Small intestine (tissue), 7 donors: ENCODE measurements at regions not wholly inside any gene's neighbourhood (a gene's known extent, or its start where the extent isn't known, plus 50 kb on each side); places are given as distances from the start of the nearest gene placed in this dataset.

ENCODE experiments used
- DNase-seq, 2 donors: peaks; one replicate each; pipeline versions ENCODE4 v3.0.0 to v3.0.0-alpha.2; 2013
- FAIRE-seq: peaks from 2 replicates; lab custom pipeline; 2012; peaks lifted over from hg19 to GRCh38; lab: Jason Lieb, UNC
- H3K27ac ChIP-seq, 3 donors: one replicate each; pipeline ENCODE4 v1.5.1; 2013; ENCODE audit warnings: low read length in 2 of 3, mild to moderate bottlenecking in 2 of 3, control low read depth in 1 of 3, inconsistent platforms in 1 of 3, low read depth in 1 of 3, moderate library complexity in 1 of 3
- H3K27me3 ChIP-seq, 3 donors: one replicate each; pipeline ENCODE4 v1.6.1; 2013; ENCODE audit warnings: low read length in 3 of 3, inconsistent platforms in 1 of 3; ENCODE audit not compliant: control insufficient read depth in 3 of 3, insufficient read depth in 3 of 3
- H3K36me3 ChIP-seq, 3 donors: one replicate each; pipeline ENCODE4 v1.6.1; 2013; ENCODE audit warnings: low read length in 3 of 3, inconsistent platforms in 1 of 3, low read depth in 1 of 3, mild to moderate bottlenecking in 1 of 3, moderate library complexity in 1 of 3; ENCODE audit not compliant: control insufficient read depth in 3 of 3, insufficient read depth in 2 of 3
- H3K4me1 ChIP-seq, 3 donors: one replicate each; pipeline ENCODE4 v1.6.1; 2013; ENCODE audit warnings: low read length in 2 of 3, inconsistent platforms in 1 of 3, low read depth in 1 of 3, mild to moderate bottlenecking in 1 of 3, moderate library complexity in 1 of 3; ENCODE audit not compliant: control insufficient read depth in 3 of 3, insufficient read depth in 2 of 3
- H3K4me3 ChIP-seq, 3 donors: one replicate each; pipeline ENCODE4 v1.5.1; 2013; ENCODE audit warnings: low read length in 3 of 3, control low read depth in 1 of 3, inconsistent platforms in 1 of 3, low read depth in 1 of 3, mild to moderate bottlenecking in 1 of 3, moderate library complexity in 1 of 3
- H3K9me3 ChIP-seq, 2 donors: one replicate each; pipeline ENCODE4 v1.6.1; 2013; ENCODE audit warnings: low read depth in 1 of 2, low read length in 1 of 2; ENCODE audit not compliant: control insufficient read depth in 2 of 2, insufficient read depth in 1 of 2
- WGBS, 3 donors: extraction: QIAGEN DNeasy Blood & Tissue Kit; methylation state at CpG; one replicate each; pipeline ENCODE4 v1.1.7; 2013; 5-methylcytosine and 5-hydroxymethylcytosine counted together
- donor health status: healthy with polysubstance abuse.
- donor health status: control.
- donor health status: control.
- donor health status: Bipolar disorder and iron deficiency.
- donor health status: healthy.

DNA sequence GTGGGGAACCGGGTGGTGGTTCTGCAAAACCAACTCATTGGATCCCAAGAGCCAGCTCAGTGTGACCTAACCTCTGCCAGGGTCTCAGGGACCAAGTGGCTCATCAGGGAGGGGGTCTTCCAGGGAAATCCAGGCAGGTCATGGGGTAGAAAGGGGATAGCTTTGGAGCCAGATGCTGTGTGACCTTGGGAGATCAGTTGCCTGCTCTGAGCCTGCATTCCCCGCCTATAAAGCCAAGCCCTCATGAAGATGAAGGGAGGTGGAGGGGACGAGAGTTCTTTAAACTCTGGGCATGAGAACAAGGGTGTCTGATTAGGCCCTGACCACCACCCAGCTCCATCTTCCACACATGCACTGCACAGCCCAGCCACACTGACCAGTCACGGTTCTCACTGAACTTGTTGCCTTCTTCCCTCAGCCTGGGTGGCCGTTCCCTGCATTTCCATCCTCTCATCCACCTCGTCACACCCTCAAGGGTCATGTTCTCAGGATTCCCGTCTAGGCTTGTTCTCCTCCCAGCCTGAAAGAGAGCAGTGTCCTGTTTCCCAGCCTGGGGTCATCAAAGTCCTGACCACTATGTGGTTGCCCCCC, 475.5 kb downstream of the TBC1D22A start:
- H3K36me3 ChIP-seq: no peaks in the 10 kb centered on the region
- H3K4me3 ChIP-seq: no peak overlapping the region
- 66 to 71% (median 69%) methylated on average over 7 of the region's 7 CpGs for WGBS, 3 donors
- DNase-seq (no peak), FAIRE-seq (no peak)
- H3K4me1 ChIP-seq: no peaks in the 10 kb centered on the region
- no peak overlapping the region for H3K27ac ChIP-seq
- no peaks in the 10 kb centered on the region for H3K27me3 ChIP-seq
- peaks cover 0 to 7% of the 10 kb centered on the region in 2 donors for H3K9me3 ChIP-seq

DNA sequence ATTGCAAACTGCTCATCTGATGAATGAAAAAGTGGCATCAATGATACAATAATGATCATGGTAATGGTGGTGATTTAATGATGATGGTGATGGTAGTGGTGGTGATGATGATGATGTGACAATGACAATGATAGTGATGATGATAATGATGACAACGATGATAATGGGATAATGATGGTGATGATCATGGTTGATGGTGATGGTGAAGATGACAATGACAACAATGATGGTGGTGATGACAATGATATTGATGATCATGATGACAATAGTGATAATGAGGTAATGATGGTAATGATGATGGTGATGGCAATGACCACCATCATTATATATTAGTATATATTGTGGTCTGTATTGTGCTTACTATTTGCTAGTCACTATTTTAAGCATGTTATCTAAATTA, 474.3 kb downstream of the TBC1D22A start:
- H3K4me3 ChIP-seq: no peak overlapping the region
- DNase-seq (no peak), FAIRE-seq (no peak)
- no peaks in the 10 kb centered on the region for H3K36me3 ChIP-seq
- H3K27ac ChIP-seq: no peak overlapping the region
- H3K9me3 ChIP-seq: peaks cover 0 to 11% of the 10 kb centered on the region in 2 donors
- H3K4me1 ChIP-seq: no peaks in the 10 kb centered on the region
- no peaks in the 10 kb centered on the region for H3K27me3 ChIP-seq
- 74 to 88% (median 86%) methylated on average over 1 of the region's 1 CpG for WGBS, 3 donors

GRCh38 chr22:47236161-47236560, 473.7 kb downstream of the TBC1D22A start:
- Histone ChIP-seq H3K9me3 (peaks cover 0 to 11% of the 10 kb centered on the region in 2 donors), H3K4me3 (no peak overlapping the region), H3K27ac (no peak overlapping the region), H3K4me1 (no peaks in the 10 kb centered on the region), H3K36me3 (no peaks in the 10 kb centered on the region), H3K27me3 (no peaks in the 10 kb centered on the region)
- DNase-seq (no peak), FAIRE-seq (no peak)
- 59 to 74% (median 60%) methylated on average over 2 of the region's 2 CpGs for WGBS, 3 donors

DNA sequence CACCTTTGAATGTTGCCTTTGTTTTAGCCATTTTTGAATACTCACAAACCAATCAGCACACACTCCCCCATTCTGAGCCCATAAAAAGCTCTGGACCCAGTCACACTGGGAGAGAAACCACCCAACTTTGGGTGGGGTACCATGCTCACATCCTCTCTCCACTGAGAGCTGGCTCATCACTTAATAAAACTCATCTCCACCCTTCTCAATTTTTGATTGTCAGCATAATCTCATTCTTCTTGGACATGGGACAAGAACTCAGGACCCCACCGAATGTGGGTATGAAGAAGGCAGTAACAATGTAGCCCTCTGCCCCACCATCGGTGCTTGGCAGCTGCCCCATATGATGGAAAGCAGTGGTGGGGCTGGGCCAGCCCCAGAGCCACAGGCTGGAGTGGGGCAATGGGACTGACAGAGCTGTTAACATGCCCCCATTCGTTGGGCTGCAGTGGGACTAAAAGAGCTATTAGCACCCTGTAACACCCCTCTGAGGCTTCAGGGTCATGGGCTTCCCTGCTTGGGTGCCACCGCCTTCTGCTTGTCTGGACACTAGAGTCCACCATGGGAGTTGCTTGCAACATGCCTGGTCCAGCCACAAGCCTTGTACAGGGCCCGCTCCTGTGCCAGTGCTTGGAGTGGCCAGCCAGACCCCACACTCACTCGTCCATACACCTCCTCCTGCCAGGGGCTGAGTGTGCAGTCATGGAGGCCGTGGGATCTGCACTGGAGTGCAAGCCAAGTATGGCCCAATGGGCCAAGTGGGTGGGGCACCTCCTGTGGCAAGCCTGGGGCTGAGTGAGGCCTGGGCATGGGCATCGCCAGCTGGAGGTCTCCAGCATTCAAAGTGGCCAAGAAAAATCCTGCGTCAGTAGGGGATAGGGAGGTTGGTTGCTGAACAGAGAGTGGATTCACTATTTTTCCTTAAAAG, 471.1 kb downstream of the TBC1D22A start:
- Histone ChIP-seq H3K36me3 (no peaks in the 10 kb centered on the region), H3K4me3 (no peak overlapping the region), H3K9me3 (peaks cover 0 to 11% of the 10 kb centered on the region in 2 donors), H3K27ac (no peak overlapping the region), H3K27me3 (no peaks in the 10 kb centered on the region), H3K4me1 (no peaks in the 10 kb centered on the region)
- WGBS, 3 donors: 72 to 80% (median 80%) methylated on average over 9 of the region's 9 CpGs
- DNase-seq (no peak), FAIRE-seq (no peak)

DNA sequence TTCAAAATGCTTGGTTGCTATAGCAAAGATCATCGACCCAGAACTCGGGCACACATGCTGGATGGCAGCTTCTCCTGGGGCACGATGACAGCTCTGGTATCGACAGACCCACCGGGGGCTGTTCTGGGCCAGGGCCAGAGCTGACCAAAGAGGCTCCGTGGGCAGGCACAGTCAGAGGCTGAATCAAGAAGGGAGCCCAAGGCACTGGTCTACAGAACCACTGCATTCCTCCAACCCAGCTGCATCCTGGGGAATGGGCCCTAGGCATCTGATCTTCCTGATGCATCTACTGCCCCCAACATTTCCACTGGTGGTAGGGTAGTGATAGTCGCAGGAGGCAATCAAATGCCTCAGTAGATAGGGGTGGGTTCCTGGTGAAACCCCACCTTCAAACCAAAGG, 470.3 kb downstream of the TBC1D22A start:
- Histone ChIP-seq H3K4me1 (no peaks in the 10 kb centered on the region), H3K4me3 (no peak overlapping the region), H3K36me3 (no peaks in the 10 kb centered on the region), H3K27ac (no peak overlapping the region), H3K9me3 (peaks cover 0 to 11% of the 10 kb centered on the region in 2 donors), H3K27me3 (no peaks in the 10 kb centered on the region)
- FAIRE-seq (no peak), DNase-seq (no peak)
- WGBS, 3 donors: 81 to 89% (median 81%) methylated on average over 7 of the region's 7 CpGs

DNA sequence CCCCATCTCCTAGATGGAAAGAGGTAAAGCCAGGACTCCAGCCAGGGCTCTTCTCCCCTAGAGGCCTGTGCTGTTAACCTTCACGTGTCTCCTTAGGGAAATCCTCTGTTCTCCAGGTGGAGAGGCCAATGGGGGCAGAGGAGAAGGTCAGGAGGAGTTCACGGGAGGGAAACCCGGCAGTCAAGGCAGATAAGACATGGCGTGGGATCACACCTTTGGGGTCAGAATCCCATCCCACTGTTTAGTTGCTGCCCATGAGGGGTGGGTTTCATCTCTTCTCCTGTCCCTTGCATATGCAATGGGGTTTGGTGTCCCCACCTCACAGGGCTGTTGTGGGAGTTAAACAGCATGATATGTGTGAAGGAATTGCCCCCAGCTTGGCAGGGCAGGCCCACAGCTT, 469.7 kb downstream of the TBC1D22A start:
- FAIRE-seq (no peak), DNase-seq (no peak)
- no peak overlapping the region for H3K4me3 ChIP-seq
- H3K9me3 ChIP-seq: peaks cover 0 to 11% of the 10 kb centered on the region in 2 donors
- H3K27me3 ChIP-seq: no peaks in the 10 kb centered on the region
- H3K27ac ChIP-seq: no peak overlapping the region
- WGBS, 3 donors: 73 to 77% (median 76%) methylated on average over 4 of the region's 4 CpGs
- H3K4me1 ChIP-seq: no peaks in the 10 kb centered on the region
- H3K36me3 ChIP-seq: no peaks in the 10 kb centered on the region

- no peak for FAIRE-seq
- Histone ChIP-seq H3K9me3 (peaks cover 0 to 11% of the 10 kb centered on the region in 2 donors), H3K4me1 (no peaks in the 10 kb centered on the region), H3K36me3 (no peaks in the 10 kb centered on the region), H3K27me3 (no peaks in the 10 kb centered on the region), H3K27ac (no peak overlapping the region), H3K4me3 (no peak overlapping the region)
- no peak for DNase-seq
- WGBS, 3 donors: 67 to 76% (median 68%) methylated on average over 7 of the region's 7 CpGs
Observed at GRCh38 chr22:47231759-47232158, 469.3 kb downstream of the TBC1D22A start.

GRCh38 chr22:47230741-47231140, 468.3 kb downstream of the TBC1D22A start:
- Histone ChIP-seq H3K4me1 (no peaks in the 10 kb centered on the region), H3K27ac (no peak overlapping the region), H3K4me3 (no peak overlapping the region), H3K27me3 (no peaks in the 10 kb centered on the region), H3K9me3 (peaks cover 0 to 11% of the 10 kb centered on the region in 2 donors), H3K36me3 (no peaks in the 10 kb centered on the region)
- FAIRE-seq (no peak), DNase-seq (no peak)
- 80 to 89% (median 89%) methylated on average over 5 of the region's 5 CpGs for WGBS, 3 donors
